ENCODE measurements at regions not wholly inside any gene's neighbourhood (a gene's known extent, or its start where the extent isn't known, plus 50 kb on each side); places are given as distances from the start of the nearest gene placed in this dataset.

GRCh38 chr16:64321881-64322280, 800.0 kb downstream of the CDH11 start:
- Mint-ChIP-seq H3K9me3 (no peaks in the 10 kb centered on the region), H3K27ac (no peak overlapping the region), H3K36me3 (ENCODE audit: low read depth) (no peaks in the 10 kb centered on the region)

DNA sequence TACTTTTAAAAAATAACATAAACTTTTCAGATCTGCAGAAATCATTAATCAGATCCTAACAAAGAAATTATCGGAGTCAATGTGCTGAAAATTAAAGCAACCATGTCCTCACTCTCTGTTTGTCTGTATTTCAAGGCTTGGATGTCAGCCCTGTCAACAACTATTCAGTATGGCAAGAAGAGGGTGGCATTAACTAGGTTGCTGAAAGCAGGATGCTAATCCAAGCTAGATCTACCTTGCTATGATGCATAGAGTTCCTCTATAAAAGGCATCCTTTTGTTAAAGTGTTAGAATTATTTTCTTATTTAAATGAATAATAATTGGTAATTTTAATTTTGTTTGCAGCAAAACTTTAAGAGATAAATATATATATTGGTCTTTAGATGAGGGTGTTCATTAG, 800.8 kb downstream of the CDH11 start:
- no peak for DNase-seq
- H3K4me1 Mint-ChIP-seq (ENCODE audit: low read depth), result no peaks in the 10 kb centered on the region
- H3K36me3 Mint-ChIP-seq (ENCODE audit: low read depth), result no peaks in the 10 kb centered on the region
- H3K4me3 Mint-ChIP-seq, result no peak overlapping the region
- no peaks in the 10 kb centered on the region for H3K27me3 Mint-ChIP-seq (ENCODE audit: insufficient read depth)
- no peaks in the 10 kb centered on the region for H3K9me3 Mint-ChIP-seq
- H3K27ac Mint-ChIP-seq, result no peak overlapping the region
- no peak for TF ChIP-seq CTCF (IDR thresholded peaks at IDR 0.05)

More at GRCh38 chr16:64321881-64322280, 800.0 kb downstream of the CDH11 start:
- Mint-ChIP-seq H3K4me3 (no peak overlapping the region), H3K27me3 (ENCODE audit: insufficient read depth) (no peaks in the 10 kb centered on the region), H3K4me1 (ENCODE audit: low read depth) (no peaks in the 10 kb centered on the region)
- no peak for TF ChIP-seq CTCF (IDR thresholded peaks at IDR 0.05)
- DNase-seq, result no peak

DNA sequence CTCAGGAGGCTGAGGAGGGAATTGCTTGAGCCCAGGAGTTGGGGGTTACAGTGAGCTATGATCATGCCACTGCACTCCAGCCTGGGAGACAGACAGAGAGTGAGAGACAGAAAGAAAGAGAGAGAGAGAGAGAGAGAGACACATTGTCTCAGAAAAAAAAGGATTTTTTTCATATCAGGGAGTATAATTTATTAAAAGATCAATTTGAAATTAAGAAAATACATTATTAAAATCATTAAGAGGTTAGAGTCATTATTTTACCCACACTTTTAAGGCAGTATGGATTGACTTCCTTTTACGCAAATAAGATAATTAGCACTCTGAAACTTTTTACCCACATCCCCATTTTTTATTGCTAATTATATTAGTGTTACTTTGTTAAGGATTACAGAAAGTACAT, 804.3 kb downstream of the CDH11 start:
- Mint-ChIP-seq H3K9me3 (no peaks in the 10 kb centered on the region), H3K36me3 (ENCODE audit: low read depth) (no peaks in the 10 kb centered on the region), H3K27ac (no peak overlapping the region), H3K4me1 (ENCODE audit: low read depth) (no peaks in the 10 kb centered on the region), H3K27me3 (ENCODE audit: insufficient read depth) (no peaks in the 10 kb centered on the region), H3K4me3 (no peak overlapping the region)
- no peak for DNase-seq
- no peak for TF ChIP-seq CTCF (IDR thresholded peaks at IDR 0.05)

- Mint-ChIP-seq H3K9me3 (no peaks in the 10 kb centered on the region), H3K4me3 (no peak overlapping the region), H3K4me1 (ENCODE audit: low read depth) (peaks cover 6% of the 10 kb centered on the region), H3K27me3 (ENCODE audit: insufficient read depth) (no peaks in the 10 kb centered on the region; the same call in 1 of the 2 replicates), H3K36me3 (ENCODE audit: low read depth) (no peaks in the 10 kb centered on the region), H3K27ac (no peak overlapping the region)
- TF ChIP-seq CTCF (IDR thresholded peaks at IDR 0.05), result no peak
- no peak for DNase-seq
Observed at GRCh38 chr16:64313726-64314125, 808.1 kb downstream of the CDH11 start.

DNA sequence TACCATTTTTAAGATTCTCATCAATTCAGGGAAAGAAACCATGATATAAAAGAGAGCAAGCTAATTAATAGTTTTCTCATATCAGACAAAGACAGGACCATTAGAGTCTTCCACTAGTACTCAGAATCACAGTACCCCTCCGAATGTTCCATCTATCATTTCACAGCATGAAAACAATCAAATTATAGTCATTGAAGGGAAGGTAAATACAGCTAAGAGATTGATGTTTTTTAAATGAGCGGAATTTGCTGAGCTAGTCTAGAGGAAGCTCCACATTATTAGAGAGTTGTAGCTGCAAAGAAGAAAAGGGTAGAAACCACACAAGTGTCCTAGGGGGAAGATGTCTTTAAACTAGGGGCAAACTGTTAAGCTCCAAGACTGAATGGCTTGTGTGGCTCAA, 808.9 kb downstream of the CDH11 start:
- no peaks in the 10 kb centered on the region for H3K36me3 Mint-ChIP-seq (ENCODE audit: low read depth)
- H3K4me1 Mint-ChIP-seq (ENCODE audit: low read depth), result peaks cover 6% of the 10 kb centered on the region
- DNase-seq, result no peak
- no peak overlapping the region for H3K4me3 Mint-ChIP-seq
- H3K27ac Mint-ChIP-seq, result no peak overlapping the region
- no peaks in the 10 kb centered on the region; the same call in 1 of the 2 replicates for H3K27me3 Mint-ChIP-seq (ENCODE audit: insufficient read depth)
- no peak for TF ChIP-seq CTCF (IDR thresholded peaks at IDR 0.05)
- H3K9me3 Mint-ChIP-seq, result no peaks in the 10 kb centered on the region

- TF ChIP-seq CTCF (IDR thresholded peaks at IDR 0.05), result no peak
Observed at GRCh38 chr16:64312292-64312691, 809.6 kb downstream of the CDH11 start.

More at GRCh38 chr16:64312292-64312691, 809.6 kb downstream of the CDH11 start:
- Mint-ChIP-seq H3K36me3 (ENCODE audit: low read depth) (no peaks in the 10 kb centered on the region), H3K9me3 (no peaks in the 10 kb centered on the region), H3K4me1 (ENCODE audit: low read depth) (peaks cover 6% of the 10 kb centered on the region), H3K27ac (no peak overlapping the region), H3K27me3 (ENCODE audit: insufficient read depth) (no peaks in the 10 kb centered on the region; the same call in 1 of the 2 replicates), H3K4me3 (no peak overlapping the region)
- no peak for DNase-seq

Measured in HFFc6 (cell line).